H9 (cell line): ENCODE measurements at regions not wholly inside any gene's neighbourhood (a gene's known extent, or its start where the extent isn't known, plus 50 kb on each side); places are given as distances from the start of the nearest gene placed in this dataset.

Experiments used
- DNase-seq: peaks from one replicate; pipeline ENCODE4 v3.0.0-alpha.2; 2017
- H2AFZ ChIP-seq: one replicate; pipeline ENCODE4 v1.6.1; 2013; ENCODE audit warnings: mild to moderate bottlenecking, low read length, control low read depth, moderate library complexity
- H2AK5ac ChIP-seq: 2 replicates; pipeline ENCODE4 v1.6.1; 2013; ENCODE audit warnings: low read length, control low read depth, mixed read lengths; ENCODE audit not compliant: insufficient read length
- H2BK120ac ChIP-seq: one replicate; pipeline ENCODE4 v1.6.1; 2013; ENCODE audit warnings: low read depth, mild to moderate bottlenecking, low read length, control low read depth, inconsistent platforms; ENCODE audit not compliant: poor library complexity, severe bottlenecking
- H2BK12ac ChIP-seq: 2 replicates; pipeline ENCODE4 v1.6.1; 2013; ENCODE audit warnings: low read length, control low read depth, mixed read lengths, low read depth; ENCODE audit not compliant: insufficient read length
- H2BK15ac ChIP-seq: 2 replicates; pipeline ENCODE4 v1.6.1; 2013; ENCODE audit warnings: low read depth, low read length, control low read depth
- H2BK20ac ChIP-seq: one replicate; pipeline ENCODE4 v1.6.1; 2013; ENCODE audit warnings: low read depth, mild to moderate bottlenecking, low read length, control low read depth, inconsistent platforms; ENCODE audit not compliant: poor library complexity, severe bottlenecking
- H2BK5ac ChIP-seq: 2 replicates; pipeline ENCODE4 v1.6.1; 2013; ENCODE audit warnings: low read length, control low read depth, mixed read lengths; ENCODE audit not compliant: insufficient read length
- H3K14ac ChIP-seq: 2 replicates; pipeline ENCODE4 v1.6.1; 2013; ENCODE audit warnings: low read length, control low read depth; ENCODE audit not compliant: insufficient read depth
- H3K18ac ChIP-seq: 2 replicates; pipeline ENCODE4 v1.6.1; 2013; ENCODE audit warnings: low read depth, mild to moderate bottlenecking, mixed read lengths, low read length, control low read depth; ENCODE audit not compliant: insufficient read length
- H3K23ac ChIP-seq: 2 replicates; pipeline ENCODE4 v1.6.1; 2013; ENCODE audit warnings: low read length, control low read depth, mixed read lengths, low read depth; ENCODE audit not compliant: insufficient read length
- H3K23me2 ChIP-seq: 2 replicates; pipeline ENCODE4 v1.6.1; 2013; ENCODE audit warnings: low read depth, mild to moderate bottlenecking, mixed read lengths, low read length, control low read depth; ENCODE audit not compliant: insufficient read length, poor library complexity, severe bottlenecking
- H3K27ac ChIP-seq: 2 replicates; pipeline ENCODE4 v1.5.1; 2013; ENCODE audit warnings: low read length, control low read depth, mixed read lengths, low read depth; ENCODE audit not compliant: insufficient read length
- H3K27me3 ChIP-seq: 2 replicates; pipeline ENCODE4 v1.6.1; 2013; ENCODE audit warnings: low read length, control low read depth, inconsistent platforms; ENCODE audit not compliant: insufficient read depth
- H3K4ac ChIP-seq: 2 replicates; pipeline ENCODE4 v1.6.1; 2013; ENCODE audit warnings: low read depth, mild to moderate bottlenecking, control low read depth, inconsistent platforms, low read length, moderate library complexity
- H3K4me1 ChIP-seq: 2 replicates; pipeline ENCODE4 v1.6.1; 2013; ENCODE audit warnings: low read length, control low read depth, inconsistent platforms; ENCODE audit not compliant: insufficient read depth
- H3K4me2 ChIP-seq: 2 replicates; pipeline ENCODE4 v1.6.1; 2013; ENCODE audit warnings: low read length, control low read depth, mixed read lengths; ENCODE audit not compliant: insufficient read length, insufficient read depth
- H3K56ac ChIP-seq: 2 replicates; pipeline ENCODE4 v1.6.1; 2013; ENCODE audit warnings: low read depth, mild to moderate bottlenecking, mixed read lengths, low read length, control low read depth; ENCODE audit not compliant: insufficient read length
- H3K79me1 ChIP-seq: 2 replicates; pipeline ENCODE4 v1.6.1; 2013; ENCODE audit warnings: low read depth, mild to moderate bottlenecking, moderate library complexity, low read length, control low read depth, inconsistent platforms; ENCODE audit not compliant: insufficient read depth, poor library complexity, severe bottlenecking
- H3K79me2 ChIP-seq: 2 replicates; pipeline ENCODE4 v1.6.1; 2013; ENCODE audit warnings: low read length, control low read depth, inconsistent platforms; ENCODE audit not compliant: insufficient read depth
- H3K9ac ChIP-seq: 2 replicates; pipeline ENCODE4 v1.6.1; 2013; ENCODE audit warnings: low read length, control low read depth, mixed read lengths; ENCODE audit not compliant: insufficient read length; ENCODE audit errors: extremely low read depth
- H3K9me3 ChIP-seq: one replicate; pipeline ENCODE4 v1.6.1; 2013; ENCODE audit warnings: low read depth, low read length, inconsistent platforms; ENCODE audit not compliant: control insufficient read depth
- H3T11ph ChIP-seq: one replicate; pipeline ENCODE4 v1.6.1; 2013; ENCODE audit warnings: mild to moderate bottlenecking, low read length, control low read depth, inconsistent platforms
- H4K20me1 ChIP-seq: one replicate; pipeline ENCODE4 v1.6.1; 2013; ENCODE audit not compliant: control insufficient read depth, insufficient read length, insufficient read depth
- H4K5ac ChIP-seq: 2 replicates; pipeline ENCODE4 v1.6.1; 2013; ENCODE audit warnings: low read depth, mild to moderate bottlenecking, mixed read lengths, low read length, control low read depth; ENCODE audit not compliant: insufficient read length
- H4K8ac ChIP-seq: replicated peaks from 2 replicates; pipeline ENCODE4 v1.6.1; 2013; ENCODE audit warnings: low read length, control low read depth, mixed read lengths, low read depth; ENCODE audit not compliant: insufficient read length
- H4K91ac ChIP-seq: 2 replicates; pipeline ENCODE4 v1.6.1; 2013; ENCODE audit warnings: low read depth, mild to moderate bottlenecking, moderate library complexity, mixed read lengths, low read length, control low read depth; ENCODE audit not compliant: insufficient read length
- H3K27ac Mint-ChIP-seq, 3 experiments: 2 replicates in 2 of 3; 3 replicates in 1 of 3; pipeline ENCODE4 v1.8.0; 2020 to 2021; ENCODE audit warnings: mixed read lengths in 3 of 3, mild to moderate bottlenecking in 1 of 3, moderate library complexity in 1 of 3
- H3K27me3 Mint-ChIP-seq: 2 replicates; pipeline ENCODE4 v1.8.0; 2021; ENCODE audit warnings: low read depth, mild to moderate bottlenecking, moderate library complexity, mixed read lengths
- H3K36me3 Mint-ChIP-seq, 3 experiments: 2 replicates in 2 of 3; 3 replicates in 1 of 3; pipeline ENCODE4 v1.8.0; 2020 to 2021; ENCODE audit warnings: low read depth in 3 of 3, mixed read lengths in 3 of 3; ENCODE audit not compliant: insufficient read depth in 1 of 3
- H3K4me1 Mint-ChIP-seq, 2 experiments: 2 replicates each; pipeline ENCODE4 v1.8.0; 2020; ENCODE audit warnings: mixed read lengths in 2 of 2
- H3K4me3 Mint-ChIP-seq, 2 experiments: 2 replicates in 1 of 2; 3 replicates in 1 of 2; pipeline ENCODE4 v1.8.0; 2020 to 2021; ENCODE audit warnings: mild to moderate bottlenecking in 2 of 2, mixed read lengths in 2 of 2, moderate library complexity in 1 of 2
- H3K9me3 Mint-ChIP-seq, 2 experiments: 2 replicates in 1 of 2; 3 replicates in 1 of 2; pipeline ENCODE4 v1.8.0; 2020; ENCODE audit warnings: mild to moderate bottlenecking in 2 of 2, mixed read lengths in 2 of 2, moderate library complexity in 1 of 2
- WGBS: extraction: QIAGEN DNeasy Blood & Tissue Kit; methylation state at CpG from one replicate; pipeline ENCODE4 v1.1.7; 2013; ENCODE audit warnings: missing lambda C conversion rate, low lambda C conversion rate, mixed read lengths; ENCODE audit not compliant: insufficient read length; ENCODE audit errors: extremely low coverage; 5-methylcytosine and 5-hydroxymethylcytosine counted together
- TF ChIP-seq, protein P1 (sequence below): fragments of 200-600 bp; sonication (generic); conservative IDR thresholded peaks from 3 replicates; pipeline ENCODE4 v1.8.0; 2021; ENCODE audit warnings: antibody characterized with exemption, mild to moderate bottlenecking

DNA sequence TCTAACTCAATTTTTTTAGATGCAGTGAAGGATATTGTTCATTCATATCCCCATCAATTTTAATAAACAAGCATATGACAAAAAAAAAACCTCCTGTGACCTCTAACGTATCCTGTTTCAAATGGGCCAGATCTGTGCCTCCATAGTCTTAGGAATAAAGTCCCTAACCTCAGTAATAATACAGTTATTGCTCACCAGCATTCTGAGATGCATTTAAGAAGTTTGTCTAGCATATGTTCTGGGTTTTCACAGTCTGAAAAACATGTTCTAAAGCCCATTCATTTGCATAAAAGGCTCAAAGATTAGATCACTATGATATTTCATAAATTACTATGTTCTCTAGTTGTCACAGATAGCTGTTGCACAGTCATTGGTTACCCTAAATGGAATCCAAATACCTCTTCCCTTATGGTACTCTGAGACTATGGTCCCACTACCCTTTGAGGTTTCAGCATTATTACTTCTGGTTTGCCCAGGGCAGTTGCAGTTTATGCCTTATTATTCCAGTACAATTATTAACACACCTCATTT lies 190.1 kb downstream of the ZIC4 start:
- Histone ChIP-seq H3K79me2 (no peaks in the 10 kb centered on the region), H4K20me1 (no peaks in the 10 kb centered on the region), H3T11ph (no peak overlapping the region), H3K23ac (no peak overlapping the region), H3K56ac (no peak overlapping the region), H4K5ac (no peak overlapping the region), H2BK15ac (no peak overlapping the region), H3K23me2 (no peaks in the 10 kb centered on the region), H3K4ac (no peak overlapping the region), H4K8ac (no peak overlapping the region), H4K91ac (no peak overlapping the region), H2BK20ac (no peak overlapping the region), H3K9ac (no peak overlapping the region), H3K79me1 (no peaks in the 10 kb centered on the region), H3K9me3 (no peaks in the 10 kb centered on the region), H3K4me1 (no peaks in the 10 kb centered on the region), H3K27me3 (no peaks in the 10 kb centered on the region), H2AFZ (no peak overlapping the region), H3K4me2 (no peak overlapping the region), H2BK5ac (no peak overlapping the region), H2AK5ac (no peak overlapping the region), H3K18ac (no peak overlapping the region), H2BK120ac (no peak overlapping the region), H3K14ac (no peak overlapping the region), H3K27ac (no peak overlapping the region), H2BK12ac (no peak overlapping the region)
- Mint-ChIP-seq H3K27me3 (no peaks in the 10 kb centered on the region), H3K4me1 (peaks cover 0 to 3% of the 10 kb centered on the region in 2 experiments; a peak in 1 of 4 replicates), H3K36me3 (no peaks in the 10 kb centered on the region), H3K27ac (no peak overlapping the region), H3K9me3 (no peaks in the 10 kb centered on the region), H3K4me3 (no peak overlapping the region)
- TF ChIP-seq, protein P1, sequence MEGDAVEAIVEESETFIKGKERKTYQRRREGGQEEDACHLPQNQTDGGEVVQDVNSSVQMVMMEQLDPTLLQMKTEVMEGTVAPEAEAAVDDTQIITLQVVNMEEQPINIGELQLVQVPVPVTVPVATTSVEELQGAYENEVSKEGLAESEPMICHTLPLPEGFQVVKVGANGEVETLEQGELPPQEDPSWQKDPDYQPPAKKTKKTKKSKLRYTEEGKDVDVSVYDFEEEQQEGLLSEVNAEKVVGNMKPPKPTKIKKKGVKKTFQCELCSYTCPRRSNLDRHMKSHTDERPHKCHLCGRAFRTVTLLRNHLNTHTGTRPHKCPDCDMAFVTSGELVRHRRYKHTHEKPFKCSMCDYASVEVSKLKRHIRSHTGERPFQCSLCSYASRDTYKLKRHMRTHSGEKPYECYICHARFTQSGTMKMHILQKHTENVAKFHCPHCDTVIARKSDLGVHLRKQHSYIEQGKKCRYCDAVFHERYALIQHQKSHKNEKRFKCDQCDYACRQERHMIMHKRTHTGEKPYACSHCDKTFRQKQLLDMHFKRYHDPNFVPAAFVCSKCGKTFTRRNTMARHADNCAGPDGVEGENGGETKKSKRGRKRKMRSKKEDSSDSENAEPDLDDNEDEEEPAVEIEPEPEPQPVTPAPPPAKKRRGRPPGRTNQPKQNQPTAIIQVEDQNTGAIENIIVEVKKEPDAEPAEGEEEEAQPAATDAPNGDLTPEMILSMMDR, result no peak
- DNase-seq, result no peak
- WGBS, result no CpG with 5 or more reads among the region's 1 CpG
